ENCODE measurements at regions not wholly inside any gene's neighbourhood (a gene's known extent, or its start where the extent isn't known, plus 50 kb on each side); places are given as distances from the start of the nearest gene placed in this dataset.

GRCh38 chr1:224791362-224791941 is 138.0 kb upstream of the DNAH14 start:
- Mint-ChIP-seq H3K27ac (no peak overlapping the region), H3K4me1 (peaks cover 3 to 9% of the 10 kb centered on the region in 2 donors), H3K36me3 (no peaks in the 10 kb centered on the region), H3K27me3 (ENCODE audit: low read depth in 3 of 3) (peaks cover 3 to 5% (median 4%) of the 10 kb centered on the region in 3 donors), H3K9me3 (peaks cover 0 to 16% (median 6%) of the 10 kb centered on the region in 6 donors), H3K4me3 (no peak overlapping the region)
- DNase-seq, result no peak

- Mint-ChIP-seq H3K4me3 (no peak overlapping the region), H3K9me3 (no peaks in the 10 kb centered on the region), H3K36me3 (no peaks in the 10 kb centered on the region), H3K27me3 (ENCODE audit: low read depth in 3 of 3) (peaks cover 2 to 6% (median 3%) of the 10 kb centered on the region in 3 donors), H3K27ac (no peak overlapping the region), H3K4me1 (no peaks in the 10 kb centered on the region)
- DNase-seq, result no peak
Measured at GRCh38 chr1:224795591-224795990, 133.9 kb upstream of the DNAH14 start.

GRCh38 chr1:224799083-224799482 is 130.4 kb upstream of the DNAH14 start:
- H3K4me3 Mint-ChIP-seq, result no peak overlapping the region
- no peak for DNase-seq
- peaks cover 0 to 1% (median 0%) of the 10 kb centered on the region in 3 donors for H3K27me3 Mint-ChIP-seq (ENCODE audit: low read depth in 3 of 3)
- H3K9me3 Mint-ChIP-seq, result no peaks in the 10 kb centered on the region
- H3K36me3 Mint-ChIP-seq, result no peaks in the 10 kb centered on the region
- H3K4me1 Mint-ChIP-seq, result no peaks in the 10 kb centered on the region
- H3K27ac Mint-ChIP-seq, result no peak overlapping the region

GRCh38 chr1:224800486-224801119 is 128.9 kb upstream of the DNAH14 start:
- no peak for DNase-seq
- Mint-ChIP-seq H3K27me3 (ENCODE audit: low read depth in 3 of 3) (peaks cover 0 to 1% (median 0%) of the 10 kb centered on the region in 3 donors), H3K36me3 (no peaks in the 10 kb centered on the region), H3K4me3 (no peak overlapping the region), H3K4me1 (no peaks in the 10 kb centered on the region), H3K9me3 (no peaks in the 10 kb centered on the region), H3K27ac (no peak overlapping the region)

- Mint-ChIP-seq H3K27ac (no peak overlapping the region), H3K4me3 (no peak overlapping the region), H3K27me3 (ENCODE audit: low read depth in 3 of 3) (peaks cover 0 to 1% (median 0%) of the 10 kb centered on the region in 3 donors), H3K36me3 (no peaks in the 10 kb centered on the region), H3K4me1 (no peaks in the 10 kb centered on the region), H3K9me3 (peaks cover 0 to 2% (median 0%) of the 10 kb centered on the region in 6 donors)
- no peak for DNase-seq
Measured at GRCh38 chr1:224801844-224802490, 127.5 kb upstream of the DNAH14 start.

- no peaks in the 10 kb centered on the region for H3K36me3 Mint-ChIP-seq
- no peak overlapping the region for H3K4me3 Mint-ChIP-seq
- DNase-seq, result no peak
- peaks cover 0 to 2% (median 0%) of the 10 kb centered on the region in 6 donors for H3K9me3 Mint-ChIP-seq
- H3K27ac Mint-ChIP-seq, result no peak overlapping the region
- H3K4me1 Mint-ChIP-seq, result no peaks in the 10 kb centered on the region
- peaks cover 0 to 1% (median 0%) of the 10 kb centered on the region in 3 donors for H3K27me3 Mint-ChIP-seq (ENCODE audit: low read depth in 3 of 3)
Measured at GRCh38 chr1:224802617-224803016, 126.9 kb upstream of the DNAH14 start.

GRCh38 chr1:224804220-224804619 is 125.3 kb upstream of the DNAH14 start:
- Mint-ChIP-seq H3K4me3 (no peak overlapping the region), H3K27ac (no peak overlapping the region), H3K36me3 (no peaks in the 10 kb centered on the region), H3K9me3 (peaks cover 0 to 2% (median 0%) of the 10 kb centered on the region in 6 donors), H3K27me3 (ENCODE audit: low read depth in 3 of 3) (no peaks in the 10 kb centered on the region), H3K4me1 (no peaks in the 10 kb centered on the region)
- no peak for DNase-seq

GRCh38 chr1:224805889-224806288 is 123.6 kb upstream of the DNAH14 start:
- DNase-seq, result no peak
- no peaks in the 10 kb centered on the region for H3K36me3 Mint-ChIP-seq
- peaks cover 0 to 6% (median 0%) of the 10 kb centered on the region in 6 donors for H3K9me3 Mint-ChIP-seq
- H3K4me1 Mint-ChIP-seq, result no peaks in the 10 kb centered on the region
- H3K27me3 Mint-ChIP-seq (ENCODE audit: low read depth in 3 of 3), result no peaks in the 10 kb centered on the region
- H3K4me3 Mint-ChIP-seq, result no peak overlapping the region
- H3K27ac Mint-ChIP-seq, result no peak overlapping the region

- H3K27ac Mint-ChIP-seq, result no peak overlapping the region
- no peak overlapping the region for H3K4me3 Mint-ChIP-seq
- H3K4me1 Mint-ChIP-seq, result no peaks in the 10 kb centered on the region
- peaks cover 0 to 9% (median 3%) of the 10 kb centered on the region in 6 donors for H3K9me3 Mint-ChIP-seq
- DNase-seq, result no peak
- peaks cover 0 to 3% (median 0%) of the 10 kb centered on the region in 3 donors for H3K27me3 Mint-ChIP-seq (ENCODE audit: low read depth in 3 of 3)
- H3K36me3 Mint-ChIP-seq, result no peaks in the 10 kb centered on the region
Measured at GRCh38 chr1:224809137-224809536, 120.3 kb upstream of the DNAH14 start.

GRCh38 chr1:224809613-224810012 is 119.9 kb upstream of the DNAH14 start:
- no peaks in the 10 kb centered on the region for H3K4me1 Mint-ChIP-seq
- no peak for DNase-seq
- no peaks in the 10 kb centered on the region for H3K36me3 Mint-ChIP-seq
- H3K4me3 Mint-ChIP-seq, result no peak overlapping the region
- no peak overlapping the region for H3K27ac Mint-ChIP-seq
- peaks cover 0 to 10% (median 3%) of the 10 kb centered on the region in 6 donors for H3K9me3 Mint-ChIP-seq
- peaks cover 0 to 3% (median 0%) of the 10 kb centered on the region in 3 donors for H3K27me3 Mint-ChIP-seq (ENCODE audit: low read depth in 3 of 3)

GRCh38 chr1:224811564-224811963 is 117.9 kb upstream of the DNAH14 start:
- Mint-ChIP-seq H3K36me3 (no peaks in the 10 kb centered on the region), H3K27ac (no peak overlapping the region), H3K9me3 (peaks cover 2 to 11% (median 4%) of the 10 kb centered on the region in 6 donors), H3K27me3 (ENCODE audit: low read depth in 3 of 3) (peaks cover 0 to 3% (median 0%) of the 10 kb centered on the region in 3 donors), H3K4me1 (no peaks in the 10 kb centered on the region), H3K4me3 (no peak overlapping the region)
- DNase-seq, result no peak

- no peak overlapping the region for H3K4me3 Mint-ChIP-seq
- H3K27me3 Mint-ChIP-seq (ENCODE audit: low read depth in 3 of 3), result peaks cover 0 to 3% (median 0%) of the 10 kb centered on the region in 3 donors
- no peak for DNase-seq
- no peak overlapping the region for H3K27ac Mint-ChIP-seq
- peaks cover 2 to 10% (median 4%) of the 10 kb centered on the region in 6 donors for H3K9me3 Mint-ChIP-seq
- H3K36me3 Mint-ChIP-seq, result no peaks in the 10 kb centered on the region
- H3K4me1 Mint-ChIP-seq, result no peaks in the 10 kb centered on the region
Measured at GRCh38 chr1:224815647-224816046, 113.8 kb upstream of the DNAH14 start.

- H3K36me3 Mint-ChIP-seq, result no peaks in the 10 kb centered on the region
- H3K4me3 Mint-ChIP-seq, result no peak overlapping the region
- H3K4me1 Mint-ChIP-seq, result no peaks in the 10 kb centered on the region
Measured at GRCh38 chr1:224816062-224816461, 113.4 kb upstream of the DNAH14 start.

GRCh38 chr1:224817382-224817781 is 112.1 kb upstream of the DNAH14 start:
- peaks cover 2 to 25% (median 8%) of the 10 kb centered on the region in 6 donors for H3K9me3 Mint-ChIP-seq
- no peak overlapping the region for H3K4me3 Mint-ChIP-seq
- no peaks in the 10 kb centered on the region for H3K4me1 Mint-ChIP-seq
- no peak overlapping the region for H3K27ac Mint-ChIP-seq
- no peaks in the 10 kb centered on the region for H3K36me3 Mint-ChIP-seq
- H3K27me3 Mint-ChIP-seq (ENCODE audit: low read depth in 3 of 3), result peaks cover 0 to 2% (median 0%) of the 10 kb centered on the region in 3 donors
- DNase-seq, result no peak

More at GRCh38 chr1:224816062-224816461, 113.4 kb upstream of the DNAH14 start:
- H3K27ac Mint-ChIP-seq, result no peak overlapping the region
- no peak for DNase-seq
- peaks cover 0 to 3% (median 0%) of the 10 kb centered on the region in 3 donors for H3K27me3 Mint-ChIP-seq (ENCODE audit: low read depth in 3 of 3)
- H3K9me3 Mint-ChIP-seq, result peaks cover 2 to 12% (median 4%) of the 10 kb centered on the region in 6 donors
